ENCODE measurements at regions not wholly inside any gene's neighbourhood (a gene's known extent, or its start where the extent isn't known, plus 50 kb on each side); places are given as distances from the start of the nearest gene placed in this dataset.

DNA sequence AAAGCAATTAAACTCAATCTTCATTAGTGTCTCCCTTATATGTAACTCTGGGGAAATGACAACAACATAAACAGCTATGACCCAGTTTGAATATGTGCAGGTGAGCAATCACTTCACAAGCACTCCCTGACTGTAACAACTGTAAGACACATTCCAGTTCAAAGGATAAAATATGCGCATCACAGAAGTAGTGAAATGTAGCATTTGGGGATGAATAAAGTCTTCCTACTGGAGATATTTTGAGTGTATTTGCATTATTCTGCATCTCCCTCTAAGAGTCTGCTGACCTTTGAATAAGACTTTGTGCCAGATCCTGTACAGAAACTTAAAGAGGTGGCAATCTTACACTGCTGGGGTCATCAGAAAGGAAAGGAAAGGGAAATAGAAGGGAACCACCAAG, 179.5 kb upstream of the TBX18 start:
- Histone ChIP-seq H3K79me2 (ENCODE audit: control insufficient read depth, insufficient read depth, low read length) (no peaks in the 10 kb centered on the region), H3K9me3 (replicated peaks; ENCODE audit: control insufficient read depth, insufficient read depth, low read depth, low read length) (no peaks in the 10 kb centered on the region), H3K27me3 (ENCODE audit: control insufficient read depth in 2 of 2, insufficient read depth in 2 of 2, low read length in 2 of 2) (no peaks in the 10 kb centered on the region), H2AFZ (ENCODE audit: low read depth, low read length) (no peak overlapping the region), H3K9ac (ENCODE audit: insufficient read depth in 1 of 2, low read depth in 2 of 2, low read length in 2 of 2) (no peak overlapping the region), H3K9me1 (ENCODE audit: control insufficient read depth, insufficient read depth, low read length) (no peaks in the 10 kb centered on the region), H3K36me3 (ENCODE audit: control insufficient read depth, insufficient read depth, low read length) (no peaks in the 10 kb centered on the region), H4K20me1 (replicated peaks; ENCODE audit: control insufficient read depth, insufficient read depth, low read length) (no peaks in the 10 kb centered on the region), H3K27ac (ENCODE audit: extremely low read depth, low read depth, low read length) (no peak overlapping the region), H3K4me1 (replicated peaks in 1 of 2; ENCODE audit: control insufficient read depth in 2 of 2, insufficient read depth in 2 of 2, low read length in 2 of 2) (no peaks in the 10 kb centered on the region), H3K4me2 (ENCODE audit: insufficient read depth, low read length) (no peak overlapping the region), H3K4me3 (no peak overlapping the region)
- ATAC-seq (no peak), FAIRE-seq (no peak), DNase-seq (ENCODE audit: extremely low read depth in 1 of 4, low spot score in 3 of 4) (no peak)
- ChIA-PET CTCF (ENCODE audit: low intra/inter-chr PET ratio) (no interaction called here), POLR2A (no interaction called here)
- TF ChIP-seq, protein P1, sequence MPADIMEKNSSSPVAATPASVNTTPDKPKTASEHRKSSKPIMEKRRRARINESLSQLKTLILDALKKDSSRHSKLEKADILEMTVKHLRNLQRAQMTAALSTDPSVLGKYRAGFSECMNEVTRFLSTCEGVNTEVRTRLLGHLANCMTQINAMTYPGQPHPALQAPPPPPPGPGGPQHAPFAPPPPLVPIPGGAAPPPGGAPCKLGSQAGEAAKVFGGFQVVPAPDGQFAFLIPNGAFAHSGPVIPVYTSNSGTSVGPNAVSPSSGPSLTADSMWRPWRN (IDR thresholded peaks at IDR 0.05; ENCODE audit: low read depth) = no peak
- TF ChIP-seq BHLHE40 (IDR thresholded peaks at IDR 0.05; ENCODE audit: low read length) (no peak), ARNT (IDR thresholded peaks at IDR 0.05) (no peak), ZFX (CRISPR knock-in tag; IDR thresholded peaks at IDR 0.05) (no peak)
- TF ChIP-seq, protein P2, sequence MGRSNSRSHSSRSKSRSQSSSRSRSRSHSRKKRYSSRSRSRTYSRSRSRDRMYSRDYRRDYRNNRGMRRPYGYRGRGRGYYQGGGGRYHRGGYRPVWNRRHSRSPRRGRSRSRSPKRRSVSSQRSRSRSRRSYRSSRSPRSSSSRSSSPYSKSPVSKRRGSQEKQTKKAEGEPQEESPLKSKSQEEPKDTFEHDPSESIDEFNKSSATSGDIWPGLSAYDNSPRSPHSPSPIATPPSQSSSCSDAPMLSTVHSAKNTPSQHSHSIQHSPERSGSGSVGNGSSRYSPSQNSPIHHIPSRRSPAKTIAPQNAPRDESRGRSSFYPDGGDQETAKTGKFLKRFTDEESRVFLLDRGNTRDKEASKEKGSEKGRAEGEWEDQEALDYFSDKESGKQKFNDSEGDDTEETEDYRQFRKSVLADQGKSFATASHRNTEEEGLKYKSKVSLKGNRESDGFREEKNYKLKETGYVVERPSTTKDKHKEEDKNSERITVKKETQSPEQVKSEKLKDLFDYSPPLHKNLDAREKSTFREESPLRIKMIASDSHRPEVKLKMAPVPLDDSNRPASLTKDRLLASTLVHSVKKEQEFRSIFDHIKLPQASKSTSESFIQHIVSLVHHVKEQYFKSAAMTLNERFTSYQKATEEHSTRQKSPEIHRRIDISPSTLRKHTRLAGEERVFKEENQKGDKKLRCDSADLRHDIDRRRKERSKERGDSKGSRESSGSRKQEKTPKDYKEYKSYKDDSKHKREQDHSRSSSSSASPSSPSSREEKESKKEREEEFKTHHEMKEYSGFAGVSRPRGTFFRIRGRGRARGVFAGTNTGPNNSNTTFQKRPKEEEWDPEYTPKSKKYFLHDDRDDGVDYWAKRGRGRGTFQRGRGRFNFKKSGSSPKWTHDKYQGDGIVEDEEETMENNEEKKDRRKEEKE (IDR thresholded peaks at IDR 0.05; ENCODE audit: borderline replicate concordance in 1 of 2, control insufficient read depth in 1 of 2, low read depth in 2 of 2, low read length in 1 of 2) = no peak
- 0% methylated on average over 1 of the region's 1 CpG for WGBS (ENCODE audit: insufficient coverage, low coverage, missing lambda C conversion rate)
- no TSS peak for BruUV-seq (replicated peaks)
- intact Hi-C loops (cut with micrococcal nuclease) = no loop called here
- in situ Hi-C loops (cut with MboI) = no loop called here

Data from K562 (cell line).